ENCODE measurements at regions not wholly inside any gene's neighbourhood (a gene's known extent, or its start where the extent isn't known, plus 50 kb on each side); places are given as distances from the start of the nearest gene placed in this dataset.

GRCh38 chr11:95522874-95523273 is 266.7 kb downstream of the FAM76B start:
- TF ChIP-seq POLR2A (IDR thresholded peaks at IDR 0.05; ENCODE audit: low read depth, low read length) (no peak), CTCF (IDR thresholded peaks at IDR 0.05; ENCODE audit: extremely low read depth in 1 of 2, insufficient read depth in 1 of 2, low read depth in 1 of 2, low read length in 2 of 2) (no peak), EZH2 (IDR thresholded peaks at IDR 0.05; ENCODE audit: borderline replicate concordance, low read depth, low read length, severe bottlenecking) (no peak), MAX (IDR thresholded peaks at IDR 0.05; ENCODE audit: insufficient read depth, insufficient read length) (no peak), GATA2 (IDR thresholded peaks at IDR 0.05; ENCODE audit: insufficient read depth, insufficient read length, low read depth, low read length) (no peak), MYC (IDR thresholded peaks at IDR 0.05; ENCODE audit: low read depth, low read length) (no peak), POLR2AphosphoS5 (IDR thresholded peaks at IDR 0.05; ENCODE audit: insufficient read depth, low read depth, low read length) (no peak), JUN (IDR thresholded peaks at IDR 0.05; ENCODE audit: borderline replicate concordance, insufficient read depth, insufficient read length, low read depth) (no peak), FOS (IDR thresholded peaks at IDR 0.05; ENCODE audit: borderline replicate concordance, insufficient read depth, low read length) (no peak)

Measured in endothelial cell of umbilical vein (primary cell).